ENCODE measurements at regions not wholly inside any gene's neighbourhood (a gene's known extent, or its start where the extent isn't known, plus 50 kb on each side); places are given as distances from the start of the nearest gene placed in this dataset.
A peak's percentile ranks its signal among the peaks of the same experiment; 100 is the strongest.
"Not testable (repeated sequence)": the region's sequence is repeated elsewhere in the genome, so short reads cannot be mapped to it uniquely, and the experiment has no call there.

DNA sequence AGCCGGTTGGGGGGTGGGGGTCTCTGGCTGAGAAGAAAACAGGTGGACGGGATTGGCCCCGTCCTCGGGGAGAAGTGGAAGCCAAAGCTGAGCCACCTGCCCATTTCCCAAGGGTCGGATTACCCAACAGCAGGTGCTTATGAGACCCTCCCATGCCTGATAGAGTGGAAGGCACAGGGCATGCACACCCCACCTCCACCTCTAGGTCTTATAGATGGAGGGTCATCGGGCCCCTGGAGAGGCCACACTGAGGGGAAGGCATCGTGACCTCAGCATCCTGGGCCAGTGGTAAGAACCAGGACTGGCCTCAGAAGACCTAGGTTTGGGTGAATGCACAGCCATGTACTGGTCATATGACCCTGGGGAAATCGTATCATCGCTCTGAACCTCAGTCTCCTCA, 85.9 kb downstream of the BUD13 start:
- peak in 1 of 3 donors; percentile 18 for DNase-seq
- H3K36me3 ChIP-seq = no peaks in the 10 kb centered on the region
- no peaks in the 10 kb centered on the region for H3K27me3 ChIP-seq
- TF ChIP-seq, protein P1, sequence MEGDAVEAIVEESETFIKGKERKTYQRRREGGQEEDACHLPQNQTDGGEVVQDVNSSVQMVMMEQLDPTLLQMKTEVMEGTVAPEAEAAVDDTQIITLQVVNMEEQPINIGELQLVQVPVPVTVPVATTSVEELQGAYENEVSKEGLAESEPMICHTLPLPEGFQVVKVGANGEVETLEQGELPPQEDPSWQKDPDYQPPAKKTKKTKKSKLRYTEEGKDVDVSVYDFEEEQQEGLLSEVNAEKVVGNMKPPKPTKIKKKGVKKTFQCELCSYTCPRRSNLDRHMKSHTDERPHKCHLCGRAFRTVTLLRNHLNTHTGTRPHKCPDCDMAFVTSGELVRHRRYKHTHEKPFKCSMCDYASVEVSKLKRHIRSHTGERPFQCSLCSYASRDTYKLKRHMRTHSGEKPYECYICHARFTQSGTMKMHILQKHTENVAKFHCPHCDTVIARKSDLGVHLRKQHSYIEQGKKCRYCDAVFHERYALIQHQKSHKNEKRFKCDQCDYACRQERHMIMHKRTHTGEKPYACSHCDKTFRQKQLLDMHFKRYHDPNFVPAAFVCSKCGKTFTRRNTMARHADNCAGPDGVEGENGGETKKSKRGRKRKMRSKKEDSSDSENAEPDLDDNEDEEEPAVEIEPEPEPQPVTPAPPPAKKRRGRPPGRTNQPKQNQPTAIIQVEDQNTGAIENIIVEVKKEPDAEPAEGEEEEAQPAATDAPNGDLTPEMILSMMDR (IDR thresholded peaks at IDR 0.05) = no peak
- TF ChIP-seq POLR2A (IDR thresholded peaks at IDR 0.05) = no peak
- H3K4me3 ChIP-seq = no peak overlapping the region
- H3K27ac ChIP-seq = no peak overlapping the region
- H3K9me3 ChIP-seq = no peaks in the 10 kb centered on the region
- no peaks in the 10 kb centered on the region for H3K4me1 ChIP-seq

DNA sequence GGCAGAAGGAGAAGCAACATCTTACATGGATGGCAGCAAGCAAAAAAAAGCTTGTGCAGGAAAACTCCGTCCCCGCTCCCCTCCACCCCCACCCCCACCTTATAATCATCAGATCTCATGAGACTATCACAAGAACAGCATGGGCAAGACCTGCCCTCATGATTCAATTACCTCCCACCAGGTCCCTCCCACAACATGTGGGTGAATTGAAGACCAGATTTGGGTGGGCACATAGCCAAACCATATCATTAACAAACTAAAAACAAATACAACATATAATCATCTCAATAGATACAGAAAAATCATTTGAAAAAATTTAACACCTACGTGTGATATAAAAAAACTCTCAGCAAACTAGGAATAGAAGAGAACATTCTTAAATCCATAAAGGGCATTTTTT, 88.8 kb downstream of the BUD13 start:
- no peak overlapping the region for H3K4me3 ChIP-seq
- no peaks in the 10 kb centered on the region for H3K27me3 ChIP-seq
- TF ChIP-seq, protein P1 (IDR thresholded peaks at IDR 0.05) = no peak
- TF ChIP-seq POLR2A (IDR thresholded peaks at IDR 0.05) = no peak
- no peak for DNase-seq
- no peak overlapping the region for H3K27ac ChIP-seq
- H3K9me3 ChIP-seq = no peaks in the 10 kb centered on the region
- H3K4me1 ChIP-seq = no peaks in the 10 kb centered on the region
- no peaks in the 10 kb centered on the region for H3K36me3 ChIP-seq

DNA sequence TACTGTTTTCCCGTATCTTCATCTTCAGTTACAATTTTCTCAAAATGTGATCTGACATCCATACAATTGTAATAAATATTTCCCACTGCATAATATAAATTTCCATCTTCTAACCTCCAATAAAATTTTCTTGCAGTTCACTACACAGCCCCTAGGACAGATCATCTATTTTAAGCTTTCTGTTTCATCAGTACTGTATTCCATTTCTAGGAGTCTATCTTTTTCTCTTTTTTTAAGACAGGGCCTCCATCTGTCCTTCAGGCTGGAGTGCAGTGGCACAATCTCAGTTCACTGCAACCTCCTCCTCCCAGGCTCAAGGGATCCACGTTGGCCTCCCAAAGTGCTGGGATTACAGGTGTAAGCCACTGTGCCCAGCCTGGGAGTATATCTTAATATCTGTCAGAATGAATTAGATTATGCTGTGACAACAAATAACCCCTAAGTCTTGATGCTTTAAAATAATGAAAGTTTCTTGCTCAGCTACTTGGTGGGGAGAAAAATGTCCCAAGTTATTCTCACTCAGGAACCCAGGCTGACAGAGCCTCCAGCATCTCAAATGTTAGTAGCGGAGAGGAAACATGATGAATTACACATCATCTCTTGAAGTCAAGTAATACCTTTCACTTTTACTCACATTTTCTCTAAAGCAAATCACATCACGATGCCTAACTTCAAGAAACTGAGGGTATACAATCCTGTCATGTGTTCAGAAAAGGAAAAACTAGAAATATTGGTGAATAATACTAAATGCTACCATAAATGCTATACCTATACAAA, 92.2 kb downstream of the BUD13 start:
- Histone ChIP-seq H3K4me1 (no peaks in the 10 kb centered on the region), H3K36me3 (no peaks in the 10 kb centered on the region), H3K27me3 (no peaks in the 10 kb centered on the region), H3K4me3 (no peak overlapping the region), H3K9me3 (no peaks in the 10 kb centered on the region), H3K27ac (no peak overlapping the region)
- DNase-seq = no peak
- TF ChIP-seq, protein P1 (IDR thresholded peaks at IDR 0.05) = no peak
- TF ChIP-seq POLR2A (IDR thresholded peaks at IDR 0.05) = no peak

DNA sequence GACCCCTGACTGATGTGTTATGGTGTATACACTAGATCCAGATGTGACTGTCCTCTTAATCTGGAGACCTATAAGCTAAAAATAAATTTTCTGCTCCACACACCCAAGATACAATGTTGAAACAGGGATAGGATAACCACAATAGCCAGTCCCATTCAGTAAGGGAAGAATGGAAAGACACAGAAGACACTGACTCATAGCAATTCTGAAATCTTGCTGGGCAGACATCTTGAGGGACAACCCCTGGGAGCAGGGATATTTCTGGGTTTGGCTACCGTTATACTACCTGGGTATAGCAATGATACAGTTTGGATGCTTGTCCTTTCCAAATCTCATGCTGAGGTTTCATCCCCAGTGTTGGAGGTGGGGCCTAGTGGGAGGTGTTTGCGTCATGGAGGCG, 93.9 kb downstream of the BUD13 start:
- H3K27me3 ChIP-seq = no peaks in the 10 kb centered on the region
- H3K4me3 ChIP-seq = no peak overlapping the region
- TF ChIP-seq POLR2A (IDR thresholded peaks at IDR 0.05) = no peak
- TF ChIP-seq, protein P1 (IDR thresholded peaks at IDR 0.05) = no peak
- H3K9me3 ChIP-seq = no peaks in the 10 kb centered on the region
- no peaks in the 10 kb centered on the region for H3K36me3 ChIP-seq
- H3K4me1 ChIP-seq = no peaks in the 10 kb centered on the region
- H3K27ac ChIP-seq = no peak overlapping the region
- DNase-seq = no peak

DNA sequence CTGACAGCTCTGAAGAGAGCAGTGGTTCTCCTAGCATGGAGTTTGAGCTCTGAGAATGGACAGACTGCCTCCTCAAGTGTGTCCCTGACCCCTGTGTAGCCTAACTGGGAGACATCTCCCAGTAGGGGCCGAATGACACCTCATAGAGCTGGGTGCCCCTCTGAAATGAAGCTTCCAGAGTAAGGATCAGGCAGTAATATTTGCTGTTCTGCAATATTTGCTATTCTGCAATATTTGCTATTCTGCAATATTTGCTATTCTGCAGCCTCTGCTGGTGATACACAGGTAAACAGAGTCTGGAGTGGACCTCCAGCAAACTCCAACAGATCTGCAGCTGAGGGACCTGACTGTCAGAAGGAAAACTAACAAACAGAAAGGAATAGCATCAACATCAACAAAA, 105.5 kb downstream of the BUD13 start:
- not testable (repeated sequence) for H3K27me3 ChIP-seq, H3K4me3 ChIP-seq, H3K36me3 ChIP-seq, H3K27ac ChIP-seq, H3K9me3 ChIP-seq, DNase-seq, H3K4me1 ChIP-seq

DNA sequence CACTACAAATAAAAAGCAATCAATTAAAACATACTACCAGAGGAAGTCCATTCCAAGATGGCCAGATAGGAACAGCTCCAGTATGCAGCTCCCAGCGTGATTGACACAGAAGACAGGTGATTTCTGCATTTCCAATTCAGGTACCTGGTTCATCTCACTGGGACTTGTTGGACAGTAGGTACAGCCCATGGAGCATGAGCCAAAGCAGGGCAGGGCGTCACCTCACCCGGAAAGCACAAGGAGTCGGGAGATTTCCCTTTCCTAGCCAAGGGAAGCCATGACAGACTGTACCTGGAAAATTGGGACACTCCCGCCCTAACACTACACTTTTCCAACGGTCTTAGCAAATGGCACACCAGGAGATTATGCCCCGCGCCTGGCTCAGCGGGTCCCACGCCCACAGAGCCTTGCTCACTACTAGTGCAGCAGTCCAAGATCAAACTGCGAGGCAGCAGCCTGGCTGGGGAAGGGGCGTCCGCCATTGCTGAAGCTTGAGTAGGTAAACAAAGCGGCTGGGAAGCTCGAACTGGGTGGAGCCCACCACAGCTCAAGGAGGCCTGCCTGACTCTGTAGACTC, 106.0 kb downstream of the BUD13 start:
- H3K27me3 ChIP-seq, H3K4me1 ChIP-seq, H3K4me3 ChIP-seq, H3K36me3 ChIP-seq, H3K9me3 ChIP-seq, H3K27ac ChIP-seq: not testable (repeated sequence)
- DNase-seq = peak in 1 of 3 donors; percentile 36
